Peyer's patch (tissue), 4 donors: ENCODE measurements at regions not wholly inside any gene's neighbourhood (a gene's known extent, or its start where the extent isn't known, plus 50 kb on each side); places are given as distances from the start of the nearest gene placed in this dataset.

Experiments used
- DNase-seq, 3 donors: peaks; one replicate each; pipeline ENCODE4 v3.0.0-alpha.2; 2017 to 2019
- H3K27ac ChIP-seq, 4 donors: fragments of 200-600 bp; sonication (generic); one replicate each; pipeline ENCODE4 v1.5.1; 2016 to 2019
- H3K27me3 ChIP-seq, 2 donors: fragments of 200-600 bp; sonication (generic); one replicate each; pipeline ENCODE4 v1.5.1; 2019
- H3K36me3 ChIP-seq, 3 donors: fragments of 200-600 bp; sonication (generic); one replicate each; pipeline ENCODE4 v1.5.1; 2016 to 2019
- H3K4me1 ChIP-seq, 4 donors: fragments of 200-600 bp; sonication (generic); one replicate each; pipeline ENCODE4 v1.5.1; 2016 to 2019
- H3K4me3 ChIP-seq, 4 donors: fragments of 200-600 bp; sonication (generic); 1 replicate in 3 of 4; 2 replicates in 1 of 4; pipeline ENCODE4 v1.5.1; 2016 to 2019; ENCODE audit warnings: mild to moderate bottlenecking in 1 of 4
- H3K9me3 ChIP-seq, 4 donors: fragments of 200-600 bp; sonication (generic); one replicate each; pipeline ENCODE4 v1.5.1; 2016 to 2019; ENCODE audit warnings: mild to moderate bottlenecking in 1 of 4
- CTCF ChIP-seq, 6 experiments: fragments of 450-650 bp in 4 of 6; fragments of 200-600 bp in 2 of 6; sonication (generic) in 1 of 6; IDR thresholded peaks; one replicate each; pipeline ENCODE4 v1.5.1; 2017 to 2019; ENCODE audit warnings: antibody characterized with exemption in 6 of 6, mild to moderate bottlenecking in 3 of 6, moderate library complexity in 1 of 6
- POLR2A ChIP-seq, 2 donors: fragments of 450-650 bp; IDR thresholded peaks; one replicate each; pipeline ENCODE4 v1.5.1; 2017; ENCODE audit warnings: antibody characterized with exemption in 2 of 2, mild to moderate bottlenecking in 2 of 2, moderate library complexity in 2 of 2

DNA sequence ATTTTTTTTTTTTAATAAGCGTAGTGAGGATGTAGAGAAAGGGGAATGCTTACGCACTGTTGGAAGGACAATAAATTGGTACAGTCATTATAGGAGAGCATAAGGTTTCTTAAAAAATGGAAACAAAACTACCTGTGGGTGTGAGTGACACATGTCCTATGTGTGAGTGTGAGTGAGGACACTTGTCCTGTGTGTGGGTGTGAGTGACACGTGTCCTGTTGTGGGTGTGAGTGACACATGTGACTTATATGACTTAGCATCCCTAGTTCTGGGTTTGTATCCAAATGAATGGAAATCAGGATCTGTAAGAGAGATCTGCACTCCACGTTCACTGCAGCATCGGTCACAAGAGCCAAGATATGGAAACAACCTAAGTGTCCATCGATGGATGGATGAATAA, 91.8 kb downstream of the CBLN2 start:
- no peaks in the 10 kb centered on the region for H3K36me3 ChIP-seq
- TF ChIP-seq POLR2A (IDR thresholded peaks at IDR 0.05) (no peak), CTCF (IDR thresholded peaks at IDR 0.05) (no peak)
- DNase-seq: no peak
- H3K9me3 ChIP-seq: no peaks in the 10 kb centered on the region
- H3K27ac ChIP-seq: no peak overlapping the region
- H3K4me1 ChIP-seq: no peaks in the 10 kb centered on the region
- no peaks in the 10 kb centered on the region for H3K27me3 ChIP-seq
- H3K4me3 ChIP-seq: no peak overlapping the region

DNA sequence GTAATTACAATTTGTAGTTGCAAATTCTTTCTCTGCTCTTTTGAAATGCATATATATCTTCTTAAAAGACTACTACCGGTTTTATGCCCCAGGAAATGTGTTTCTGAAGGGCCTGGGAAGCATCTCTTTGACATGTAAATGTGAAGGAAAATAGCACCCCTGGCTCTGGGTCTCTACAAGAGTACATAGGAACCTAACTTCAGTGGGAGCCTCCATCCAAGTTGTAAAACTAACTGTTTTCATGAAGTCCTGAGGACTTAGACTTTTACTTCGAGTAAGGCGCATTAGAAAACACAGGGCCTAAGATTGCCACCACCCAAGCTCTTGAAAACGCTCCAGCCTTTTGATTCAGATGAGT, 99.4 kb downstream of the CBLN2 start:
- no peak for DNase-seq
- H3K4me3 ChIP-seq: no peak overlapping the region
- no peak for TF ChIP-seq POLR2A (IDR thresholded peaks at IDR 0.05)
- no peak for TF ChIP-seq CTCF (IDR thresholded peaks at IDR 0.05)
- no peaks in the 10 kb centered on the region for H3K27me3 ChIP-seq
- no peaks in the 10 kb centered on the region for H3K4me1 ChIP-seq
- H3K36me3 ChIP-seq: no peaks in the 10 kb centered on the region
- no peaks in the 10 kb centered on the region for H3K9me3 ChIP-seq
- H3K27ac ChIP-seq: no peak overlapping the region

DNA sequence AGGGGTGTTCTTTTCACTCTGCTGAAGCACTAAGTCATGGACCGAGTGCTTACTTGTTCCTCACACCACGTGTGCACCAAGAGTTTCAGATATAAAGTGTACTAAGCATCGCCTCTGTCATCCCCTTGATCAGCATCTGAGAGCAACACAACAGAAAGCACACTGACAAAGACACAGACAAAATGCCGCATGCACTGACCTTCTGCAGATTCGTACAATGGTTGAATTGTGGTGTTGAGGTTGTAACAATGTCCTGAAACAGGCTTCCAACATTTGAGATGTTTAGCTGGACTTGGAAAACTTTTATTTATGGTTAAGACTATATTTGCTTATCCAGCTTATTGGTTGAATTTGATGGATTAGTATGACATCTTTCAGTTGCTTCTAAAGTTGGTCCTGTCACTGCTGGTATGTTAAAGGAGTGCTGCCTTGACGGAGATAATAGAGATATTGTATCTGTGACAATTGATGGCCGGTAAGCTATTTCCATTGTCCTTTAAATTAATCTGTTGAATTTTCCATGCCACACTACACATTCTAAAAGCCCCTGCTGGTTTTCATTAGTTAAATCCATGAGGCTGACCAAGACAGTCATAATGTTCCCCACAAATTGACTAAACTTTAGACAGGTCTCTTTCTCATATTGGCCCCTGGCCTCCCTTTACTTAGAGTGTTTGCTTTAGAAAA, 99.9 kb downstream of the CBLN2 start:
- TF ChIP-seq CTCF (IDR thresholded peaks at IDR 0.05) (no peak), POLR2A (IDR thresholded peaks at IDR 0.05) (no peak)
- no peaks in the 10 kb centered on the region for H3K9me3 ChIP-seq
- H3K27ac ChIP-seq: no peak overlapping the region
- no peak for DNase-seq
- no peaks in the 10 kb centered on the region for H3K27me3 ChIP-seq
- H3K36me3 ChIP-seq: no peaks in the 10 kb centered on the region
- no peak overlapping the region for H3K4me3 ChIP-seq
- H3K4me1 ChIP-seq: no peaks in the 10 kb centered on the region

GRCh38 chr18:72436401-72436800, 107.7 kb downstream of the CBLN2 start:
- TF ChIP-seq CTCF (IDR thresholded peaks at IDR 0.05) (no peak), POLR2A (IDR thresholded peaks at IDR 0.05) (no peak)
- H3K27me3 ChIP-seq: no peaks in the 10 kb centered on the region
- no peak overlapping the region for H3K4me3 ChIP-seq
- H3K4me1 ChIP-seq: no peaks in the 10 kb centered on the region
- no peak for DNase-seq
- H3K27ac ChIP-seq: no peak overlapping the region
- H3K36me3 ChIP-seq: no peaks in the 10 kb centered on the region
- H3K9me3 ChIP-seq: no peaks in the 10 kb centered on the region

DNA sequence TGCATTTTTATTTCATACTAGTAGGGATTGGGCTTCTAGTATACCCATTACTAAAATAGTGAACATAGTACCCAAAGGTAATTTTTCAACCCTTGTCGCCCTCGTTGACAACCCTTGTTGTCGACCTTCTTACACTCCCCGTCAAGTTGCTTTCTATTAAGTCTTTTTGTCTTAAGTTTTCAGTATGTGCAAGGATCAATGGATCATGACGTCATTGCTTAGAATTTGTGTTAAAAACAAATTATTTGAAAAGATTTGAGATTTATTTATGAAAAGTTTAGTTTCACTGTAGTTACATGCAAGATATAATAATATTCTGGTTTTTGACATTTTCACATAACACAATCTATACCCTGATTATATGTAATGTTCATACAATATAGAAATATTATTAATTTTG, 110.4 kb downstream of the CBLN2 start:
- H3K27me3 ChIP-seq: no peaks in the 10 kb centered on the region
- TF ChIP-seq CTCF (IDR thresholded peaks at IDR 0.05) (no peak), POLR2A (IDR thresholded peaks at IDR 0.05) (no peak)
- DNase-seq: no peak
- no peaks in the 10 kb centered on the region for H3K36me3 ChIP-seq
- no peaks in the 10 kb centered on the region for H3K9me3 ChIP-seq
- H3K27ac ChIP-seq: no peak overlapping the region
- H3K4me1 ChIP-seq: no peaks in the 10 kb centered on the region
- H3K4me3 ChIP-seq: no peak overlapping the region

- Histone ChIP-seq H3K9me3 (no peaks in the 10 kb centered on the region), H3K36me3 (no peaks in the 10 kb centered on the region), H3K4me3 (no peak overlapping the region), H3K4me1 (no peaks in the 10 kb centered on the region), H3K27ac (no peak overlapping the region), H3K27me3 (no peaks in the 10 kb centered on the region)
- no peak for DNase-seq
- no peak for TF ChIP-seq CTCF (IDR thresholded peaks at IDR 0.05)
- no peak for TF ChIP-seq POLR2A (IDR thresholded peaks at IDR 0.05)
These were observed 116.4 kb downstream of the CBLN2 start for GRCh38 chr18:72427721-72428120.
